ENCODE measurements at regions not wholly inside any gene's neighbourhood (a gene's known extent, or its start where the extent isn't known, plus 50 kb on each side); places are given as distances from the start of the nearest gene placed in this dataset.

DNA sequence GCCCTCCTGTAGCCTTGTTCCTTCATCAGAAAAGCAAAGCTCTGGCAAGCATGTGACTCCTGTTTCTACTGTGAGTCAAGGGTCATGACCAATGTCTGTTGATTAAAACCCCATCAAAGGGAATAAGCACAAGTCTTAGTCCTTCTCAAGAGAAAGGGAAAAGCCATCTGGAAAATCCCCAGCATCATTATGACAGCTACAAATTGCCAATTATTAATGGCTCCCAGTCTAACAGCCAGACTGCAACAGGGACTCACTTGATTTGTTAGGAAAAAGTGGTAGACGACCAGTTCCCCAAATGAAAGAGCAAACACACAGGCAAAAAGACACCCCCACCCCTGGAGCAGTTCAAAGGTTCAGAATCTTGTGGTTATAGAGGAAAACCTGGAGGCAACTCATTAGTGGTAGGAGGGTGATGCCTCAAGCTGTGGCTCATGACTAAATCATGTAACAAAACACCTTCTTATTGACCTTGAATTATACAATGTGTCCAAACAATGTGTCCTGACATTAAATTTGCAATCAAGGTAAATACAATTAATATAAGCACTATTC lies 315.7 kb downstream of the HNRNPD start:
- TF ChIP-seq CTCF (IDR thresholded peaks at IDR 0.05): no peak

GRCh38 chr4:82055156-82055555 lies 318.6 kb downstream of the HNRNPD start:
- intact Hi-C loops (cut with DNase I): no loop called here
- no peak for TF ChIP-seq CTCF (IDR thresholded peaks at IDR 0.05)
- ATAC-seq: no peak
- Histone ChIP-seq H3K36me3 (no peaks in the 10 kb centered on the region), H3K27ac (no peak overlapping the region), H3K4me1 (no peaks in the 10 kb centered on the region), H3K27me3 (ENCODE audit: low read depth) (no peaks in the 10 kb centered on the region), H3K9me3 (no peaks in the 10 kb centered on the region), H3K4me3 (no peak overlapping the region)
- DNase-seq: no peak

More for the DNA sequence above, 315.7 kb downstream of the HNRNPD start:
- Histone ChIP-seq H3K36me3 (no peaks in the 10 kb centered on the region), H3K4me1 (no peaks in the 10 kb centered on the region), H3K27ac (no peak overlapping the region), H3K27me3 (ENCODE audit: low read depth) (no peaks in the 10 kb centered on the region), H3K9me3 (no peaks in the 10 kb centered on the region), H3K4me3 (no peak overlapping the region)
- intact Hi-C loops (cut with DNase I): no loop called here
- DNase-seq (no peak), ATAC-seq (no peak)

DNA sequence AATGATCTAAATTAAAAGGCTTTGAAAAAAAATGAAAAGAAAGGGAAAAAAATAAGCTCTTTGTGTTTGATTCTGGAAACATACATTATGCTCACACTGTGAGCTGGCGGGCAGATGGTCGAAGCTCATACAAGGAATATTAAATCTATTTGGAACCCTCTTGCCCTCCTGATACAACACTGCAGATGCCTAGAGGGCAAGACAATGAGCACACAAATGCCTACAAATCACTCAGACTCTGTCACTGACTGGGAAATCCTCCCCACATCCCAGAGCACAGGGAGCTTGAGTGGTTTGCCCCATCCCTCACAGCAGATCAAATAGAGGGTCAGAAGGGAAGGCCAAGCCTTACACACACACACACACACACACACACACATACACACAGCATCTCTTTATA lies 320.4 kb downstream of the HNRNPD start:
- no peak for TF ChIP-seq CTCF (IDR thresholded peaks at IDR 0.05)
- Histone ChIP-seq H3K36me3 (no peaks in the 10 kb centered on the region), H3K9me3 (no peaks in the 10 kb centered on the region), H3K4me1 (no peaks in the 10 kb centered on the region), H3K27me3 (ENCODE audit: low read depth) (no peaks in the 10 kb centered on the region), H3K27ac (no peak overlapping the region), H3K4me3 (no peak overlapping the region)
- no peak for DNase-seq
- intact Hi-C loops (cut with DNase I): no loop called here
- ATAC-seq: no peak

DNA sequence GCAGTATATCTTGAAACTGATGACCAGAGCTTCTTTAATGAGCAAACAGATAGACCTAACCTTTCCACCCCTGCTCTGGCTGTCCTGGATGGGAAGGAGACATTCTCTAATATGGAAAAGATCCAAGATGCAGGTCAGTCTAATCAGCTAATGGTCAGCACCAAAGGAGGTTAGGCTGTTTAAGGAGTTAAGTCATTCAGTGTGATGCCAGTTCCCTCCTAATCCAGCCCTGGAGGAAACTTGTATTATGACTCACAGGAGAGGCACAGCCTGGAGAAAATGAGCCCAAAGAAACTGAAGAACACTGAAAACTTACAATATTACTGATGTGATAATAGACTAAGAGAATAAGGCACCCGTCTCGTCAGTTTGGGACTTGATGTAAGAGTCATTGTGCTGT lies 323.0 kb downstream of the HNRNPD start:
- no peak for TF ChIP-seq CTCF (IDR thresholded peaks at IDR 0.05)
- intact Hi-C loops (cut with DNase I): no loop called here
- no peaks in the 10 kb centered on the region for H3K36me3 ChIP-seq
- ATAC-seq (no peak), DNase-seq (no peak)
- no peak overlapping the region for H3K27ac ChIP-seq
- H3K9me3 ChIP-seq: no peaks in the 10 kb centered on the region
- peaks cover 15% of the 10 kb centered on the region for H3K27me3 ChIP-seq (ENCODE audit: low read depth)
- H3K4me3 ChIP-seq: no peak overlapping the region
- H3K4me1 ChIP-seq: no peaks in the 10 kb centered on the region

DNA sequence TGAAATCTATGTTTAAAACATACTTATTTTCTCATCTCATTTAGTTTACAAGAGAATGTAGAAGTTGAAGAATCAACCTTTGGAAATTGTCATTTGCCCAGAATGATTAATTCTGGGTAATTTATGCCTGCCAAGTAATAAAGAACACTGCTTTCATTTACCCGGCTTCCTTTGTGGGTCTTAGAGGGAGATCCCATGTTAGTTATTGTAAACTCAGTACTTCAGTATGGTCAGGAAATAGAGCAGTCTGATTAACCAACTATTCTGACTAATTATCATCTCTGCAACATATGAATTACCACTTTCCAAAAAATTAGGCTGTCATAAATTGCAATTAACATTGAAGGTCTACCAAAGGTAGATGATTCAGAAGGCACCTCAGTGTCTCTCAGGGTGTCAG lies 324.5 kb downstream of the HNRNPD start:
- Histone ChIP-seq H3K9me3 (no peaks in the 10 kb centered on the region), H3K4me1 (peaks cover 6% of the 10 kb centered on the region), H3K4me3 (no peak overlapping the region), H3K27me3 (ENCODE audit: low read depth) (peaks cover 30% of the 10 kb centered on the region), H3K27ac (no peak overlapping the region), H3K36me3 (no peaks in the 10 kb centered on the region)
- DNase-seq: no peak
- no peak for ATAC-seq
- no peak for TF ChIP-seq CTCF (IDR thresholded peaks at IDR 0.05)
- intact Hi-C loops (cut with DNase I): no loop called here

DNA sequence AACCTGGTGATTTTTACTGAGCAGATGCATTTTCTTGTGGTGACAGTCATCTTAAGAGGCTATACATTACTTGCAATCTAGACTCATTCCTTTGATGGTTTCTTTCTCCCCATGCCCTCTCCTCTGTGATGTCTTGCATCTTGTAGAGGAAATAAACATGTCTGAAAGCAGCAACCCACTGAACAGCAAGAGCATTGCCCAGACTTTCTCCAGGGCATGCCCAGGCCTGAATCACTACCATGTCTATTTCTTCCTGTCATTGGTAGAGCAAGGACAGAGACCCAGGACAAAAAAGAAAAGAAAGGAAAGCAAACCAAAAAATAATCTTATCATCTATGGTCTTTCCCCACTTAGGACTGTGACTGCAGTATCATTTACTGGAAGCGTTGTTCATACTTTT lies 326.1 kb downstream of the HNRNPD start:
- Histone ChIP-seq H3K36me3 (no peaks in the 10 kb centered on the region), H3K9me3 (no peaks in the 10 kb centered on the region), H3K27me3 (ENCODE audit: low read depth) (peaks cover 35% of the 10 kb centered on the region), H3K27ac (no peak overlapping the region), H3K4me1 (peaks cover 18% of the 10 kb centered on the region), H3K4me3 (no peak overlapping the region)
- TF ChIP-seq CTCF (IDR thresholded peaks at IDR 0.05): no peak
- intact Hi-C loops (cut with DNase I): no loop called here
- DNase-seq: no peak
- ATAC-seq: no peak
